ENCODE measurements at regions not wholly inside any gene's neighbourhood (a gene's known extent, or its start where the extent isn't known, plus 50 kb on each side); places are given as distances from the start of the nearest gene placed in this dataset.

- TF ChIP-seq MXI1 (IDR thresholded peaks at IDR 0.05; ENCODE audit: low read depth, low read length) (no peak), CTCF (IDR thresholded peaks at IDR 0.05) (no peak), POLR2AphosphoS5 (IDR thresholded peaks at IDR 0.05; ENCODE audit: low read depth, low read length) (no peak), MAX (IDR thresholded peaks at IDR 0.05; ENCODE audit: low read depth) (no peak), RCOR1 (IDR thresholded peaks at IDR 0.05; ENCODE audit: low read length) (no peak), RAD21 (IDR thresholded peaks at IDR 0.05; ENCODE audit: low read length) (no peak), EP300 (IDR thresholded peaks at IDR 0.05; ENCODE audit: borderline replicate concordance in 1 of 2, low read depth in 1 of 2, low read length in 1 of 2) (no peak)
Observed at GRCh38 chr16:73885319-73885718, 411.3 kb upstream of the PSMD7 start.

Data from SK-N-SH (cell line).